ENCODE measurements at regions not wholly inside any gene's neighbourhood (a gene's known extent, or its start where the extent isn't known, plus 50 kb on each side); places are given as distances from the start of the nearest gene placed in this dataset.

DNA sequence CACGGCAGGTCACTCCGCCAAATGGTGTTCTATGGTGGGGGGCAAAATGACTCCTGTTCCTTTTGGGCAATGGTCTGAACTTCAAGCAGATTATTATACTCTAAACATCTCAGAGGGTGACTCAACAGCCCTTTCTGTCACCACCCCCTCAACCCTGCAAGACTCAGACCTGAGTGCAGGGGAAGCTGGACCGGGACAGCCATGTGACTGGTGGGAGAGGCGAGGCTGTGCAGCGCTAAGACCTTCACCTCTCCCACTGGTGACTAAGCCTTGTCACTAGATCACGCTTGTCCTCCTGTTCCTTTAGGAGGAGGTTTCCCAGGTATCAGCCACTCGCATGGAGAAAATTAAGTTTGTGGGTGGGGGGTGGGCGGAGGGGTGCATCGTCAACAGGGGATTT is 67.1 kb upstream of the CCND2 start:
- TF ChIP-seq EZH2 (IDR thresholded peaks at IDR 0.05; ENCODE audit: insufficient read depth, poor library complexity, severe bottlenecking): no peak
- TF ChIP-seq EZH2phosphoT487 (IDR thresholded peaks at IDR 0.05; ENCODE audit: insufficient read depth, low read depth): no peak
